NCI-H748 treated with DMSO at 0.1 percent for 48 hours (cell line): ENCODE measurements at regions not wholly inside any gene's neighbourhood (a gene's known extent, or its start where the extent isn't known, plus 50 kb on each side); places are given as distances from the start of the nearest gene placed in this dataset.

Source experiments
- DNase-seq: peaks from one replicate; lab custom pipeline; 2025; lab: John Stamatoyannopoulos, UW

- DNase-seq = peak; percentile 33
Measured at GRCh38 chr20:56925082-56925830, 296.1 kb downstream of the TFAP2C start.

GRCh38 chr20:56925831-56926170, 296.7 kb downstream of the TFAP2C start:
- DNase-seq = no peak

- DNase-seq = no peak
Measured at GRCh38 chr20:56926501-56926900, 297.4 kb downstream of the TFAP2C start.

- no peak for DNase-seq
Measured at GRCh38 chr20:56927127-56927526, 298.0 kb downstream of the TFAP2C start.

GRCh38 chr20:56928007-56928406, 298.9 kb downstream of the TFAP2C start:
- DNase-seq = no peak

GRCh38 chr20:56929606-56930005, 300.5 kb downstream of the TFAP2C start:
- no peak for DNase-seq

- no peak for DNase-seq
Measured at GRCh38 chr20:56930876-56931275, 301.8 kb downstream of the TFAP2C start.

- no peak for DNase-seq
Measured at GRCh38 chr20:56932575-56933330, 303.6 kb downstream of the TFAP2C start.

GRCh38 chr20:56933331-56933698, 304.2 kb downstream of the TFAP2C start:
- no peak for DNase-seq

GRCh38 chr20:56934888-56935287, 305.8 kb downstream of the TFAP2C start:
- DNase-seq = no peak

- DNase-seq = no peak
Measured at GRCh38 chr20:56940466-56940865, 311.4 kb downstream of the TFAP2C start.

GRCh38 chr20:56941101-56941686, 312.1 kb downstream of the TFAP2C start:
- DNase-seq = no peak

GRCh38 chr20:56943946-56944945, 315.1 kb downstream of the TFAP2C start:
- DNase-seq = no peak

- DNase-seq = no peak
Measured at GRCh38 chr20:56945057-56945456, 316.0 kb downstream of the TFAP2C start.

GRCh38 chr20:56945901-56946300, 316.8 kb downstream of the TFAP2C start:
- no peak for DNase-seq

- DNase-seq = no peak
Measured at GRCh38 chr20:56949318-56949717, 317.1 kb downstream of the BMP7 start.

- DNase-seq = no peak
Measured at GRCh38 chr20:56952258-56953047, 314.0 kb downstream of the BMP7 start.

- DNase-seq = no peak
Measured at GRCh38 chr20:56953048-56953586, 313.3 kb downstream of the BMP7 start.

GRCh38 chr20:56954797-56955196, 311.6 kb downstream of the BMP7 start:
- DNase-seq = no peak

- DNase-seq = no peak
Measured at GRCh38 chr20:56955680-56956079, 310.8 kb downstream of the BMP7 start.

- no peak for DNase-seq
Measured at GRCh38 chr20:56956534-56956933, 309.9 kb downstream of the BMP7 start.
